Keratinocyte (primary cell): ENCODE measurements at regions not wholly inside any gene's neighbourhood (a gene's known extent, or its start where the extent isn't known, plus 50 kb on each side); places are given as distances from the start of the nearest gene placed in this dataset.

Source experiments
- DNase-seq: peaks from one replicate; pipeline ENCODE4 v3.0.0-alpha.2; 2011; ENCODE audit warnings: low read depth, missing footprints, low spot score
- FAIRE-seq: peaks from 2 replicates; lab custom pipeline; 2011; peaks lifted over from hg19 to GRCh38; lab: Jason Lieb, UNC
- H2AFZ ChIP-seq: 2 replicates; pipeline ENCODE4 v1.6.0; 2012; ENCODE audit warnings: low read length, control low read depth, inconsistent platforms; ENCODE audit not compliant: control insufficient read depth
- H3K27ac ChIP-seq: 2 replicates; pipeline ENCODE4 v1.5.1; 2011; ENCODE audit warnings: low read length; ENCODE audit not compliant: control insufficient read depth, insufficient read depth
- H3K27me3 ChIP-seq: 3 replicates; pipeline ENCODE4 v1.6.0; 2011; ENCODE audit warnings: low read length; ENCODE audit not compliant: control insufficient read depth, insufficient read depth; ENCODE audit errors: extremely low read depth
- H3K36me3 ChIP-seq, 2 experiments: 2 replicates in 1 of 2; 3 replicates in 1 of 2; pipeline ENCODE4 v1.5.1; 2011; ENCODE audit warnings: low read length in 2 of 2, mild to moderate bottlenecking in 1 of 2; ENCODE audit not compliant: control insufficient read depth in 2 of 2, insufficient read depth in 2 of 2; ENCODE audit errors: extremely low read depth in 1 of 2
- H3K4me1 ChIP-seq: 3 replicates; pipeline ENCODE4 v1.5.1; 2011; ENCODE audit warnings: low read length; ENCODE audit not compliant: control insufficient read depth, insufficient read depth; ENCODE audit errors: extremely low read depth
- H3K4me2 ChIP-seq: 3 replicates; pipeline ENCODE4 v1.6.0; 2011; ENCODE audit warnings: low read depth, low read length; ENCODE audit not compliant: control insufficient read depth, insufficient read depth; ENCODE audit errors: extremely low read depth
- H3K4me3 ChIP-seq, 3 experiments: fragments of 200-600 bp in 1 of 3; sonication (generic) in 1 of 3; 2 replicates in 2 of 3; 3 replicates in 1 of 3; pipeline ENCODE4 v1.5.1; 2011 to 2016; ENCODE audit warnings: low read length in 3 of 3, mild to moderate bottlenecking in 3 of 3, control low read depth in 2 of 3, inconsistent platforms in 1 of 3, low read depth in 1 of 3, mixed read lengths in 1 of 3, mixed run types in 1 of 3, moderate library complexity in 1 of 3; ENCODE audit not compliant: control insufficient read depth in 2 of 3, insufficient read depth in 2 of 3; ENCODE audit errors: extremely low read depth in 1 of 3
- H3K79me2 ChIP-seq: 2 replicates; pipeline ENCODE4 v1.6.0; 2012; ENCODE audit warnings: low read length; ENCODE audit not compliant: control insufficient read depth, insufficient read depth
- H3K9ac ChIP-seq: 3 replicates; pipeline ENCODE4 v1.6.0; 2011; ENCODE audit warnings: low read length; ENCODE audit not compliant: control insufficient read depth, insufficient read depth; ENCODE audit errors: extremely low read depth
- H3K9me1 ChIP-seq: 3 replicates; pipeline ENCODE4 v1.6.0; 2011; ENCODE audit warnings: low read length; ENCODE audit not compliant: control insufficient read depth, insufficient read depth; ENCODE audit errors: extremely low read depth
- H3K9me3 ChIP-seq: 2 replicates; pipeline ENCODE4 v1.5.1; 2012; ENCODE audit warnings: low read depth, low read length; ENCODE audit not compliant: control insufficient read depth
- H4K20me1 ChIP-seq: 3 replicates; pipeline ENCODE4 v1.6.0; 2011; ENCODE audit warnings: low read length; ENCODE audit not compliant: control insufficient read depth, insufficient read depth; ENCODE audit errors: extremely low read depth
- EZH2 ChIP-seq: IDR thresholded peaks from one replicate; pipeline ENCODE4 v1.6.1; 2012; ENCODE audit warnings: inconsistent platforms, mild to moderate bottlenecking, low read length, moderate library complexity
- dilution Hi-C: fragments of 300-500 bp; cut with MboI; formaldehyde crosslinking; loops from one replicate; pipeline ENCODE4 v1.7.0; 2020; ENCODE audit warnings: low sequenced_read_pairs; ENCODE audit not compliant: extremely low pct_ligation_motif_present
- TF ChIP-seq, protein P1 (sequence below), 3 experiments: IDR thresholded peaks in 1 of 3; conservative IDR thresholded peaks in 1 of 3; optimal IDR thresholded peaks in 1 of 3; 2 replicates in 2 of 3; 3 replicates in 1 of 3; pipeline versions ENCODE3 to v1.5.1; 2011; ENCODE audit warnings: low read length in 3 of 3, mild to moderate bottlenecking in 3 of 3, moderate library complexity in 2 of 3, control low read depth in 1 of 3, inconsistent platforms in 1 of 3; ENCODE audit not compliant: insufficient read depth in 2 of 3; ENCODE audit errors: extremely low read depth in 1 of 3

DNA sequence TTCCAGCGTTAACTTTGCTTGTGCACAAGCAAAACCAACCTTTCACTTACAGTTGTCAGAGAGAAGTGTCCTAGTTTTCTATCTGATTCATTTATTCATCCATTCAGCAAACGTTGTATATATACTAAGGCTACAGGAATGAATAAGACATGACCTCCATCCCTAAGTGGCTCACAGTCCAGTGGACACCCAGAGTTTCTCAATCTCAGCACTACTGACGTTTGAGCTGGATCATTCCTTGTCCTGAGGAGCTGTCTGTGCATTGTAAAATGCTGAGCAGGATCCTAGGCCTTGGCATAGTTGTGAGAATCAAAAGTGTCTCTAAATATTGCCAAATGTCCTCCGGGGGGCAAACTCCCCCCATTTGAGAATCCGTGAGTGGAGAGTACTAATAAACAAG lies 166.7 kb upstream of the PRKCQ start:
- no peak for TF ChIP-seq EZH2
- TF ChIP-seq, protein P1, sequence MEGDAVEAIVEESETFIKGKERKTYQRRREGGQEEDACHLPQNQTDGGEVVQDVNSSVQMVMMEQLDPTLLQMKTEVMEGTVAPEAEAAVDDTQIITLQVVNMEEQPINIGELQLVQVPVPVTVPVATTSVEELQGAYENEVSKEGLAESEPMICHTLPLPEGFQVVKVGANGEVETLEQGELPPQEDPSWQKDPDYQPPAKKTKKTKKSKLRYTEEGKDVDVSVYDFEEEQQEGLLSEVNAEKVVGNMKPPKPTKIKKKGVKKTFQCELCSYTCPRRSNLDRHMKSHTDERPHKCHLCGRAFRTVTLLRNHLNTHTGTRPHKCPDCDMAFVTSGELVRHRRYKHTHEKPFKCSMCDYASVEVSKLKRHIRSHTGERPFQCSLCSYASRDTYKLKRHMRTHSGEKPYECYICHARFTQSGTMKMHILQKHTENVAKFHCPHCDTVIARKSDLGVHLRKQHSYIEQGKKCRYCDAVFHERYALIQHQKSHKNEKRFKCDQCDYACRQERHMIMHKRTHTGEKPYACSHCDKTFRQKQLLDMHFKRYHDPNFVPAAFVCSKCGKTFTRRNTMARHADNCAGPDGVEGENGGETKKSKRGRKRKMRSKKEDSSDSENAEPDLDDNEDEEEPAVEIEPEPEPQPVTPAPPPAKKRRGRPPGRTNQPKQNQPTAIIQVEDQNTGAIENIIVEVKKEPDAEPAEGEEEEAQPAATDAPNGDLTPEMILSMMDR (optimal IDR thresholded peaks at IDR 0.05 in 1 of 3, IDR thresholded peaks at IDR 0.05 in 1 of 3, conservative IDR thresholded peaks at IDR 0.05 in 1 of 3; ENCODE audit: extremely low read depth in 1 of 3, insufficient read depth in 2 of 3, low read length in 3 of 3) = no peak
- Histone ChIP-seq H3K79me2 (peaks cover 4% of the 10 kb centered on the region), H3K4me1 (peaks cover 21% of the 10 kb centered on the region), H2AFZ (no peak overlapping the region), H3K4me2 (no peak overlapping the region), H3K9me1 (no peaks in the 10 kb centered on the region), H3K36me3 (peaks cover 0 to 1% of the 10 kb centered on the region in 2 experiments), H3K9ac (no peak overlapping the region), H4K20me1 (no peaks in the 10 kb centered on the region), H3K9me3 (no peaks in the 10 kb centered on the region), H3K4me3 (no peak overlapping the region), H3K27ac (no peak overlapping the region), H3K27me3 (no peaks in the 10 kb centered on the region)
- dilution Hi-C loops = no loop called here
- FAIRE-seq (no peak), DNase-seq (no peak)

DNA sequence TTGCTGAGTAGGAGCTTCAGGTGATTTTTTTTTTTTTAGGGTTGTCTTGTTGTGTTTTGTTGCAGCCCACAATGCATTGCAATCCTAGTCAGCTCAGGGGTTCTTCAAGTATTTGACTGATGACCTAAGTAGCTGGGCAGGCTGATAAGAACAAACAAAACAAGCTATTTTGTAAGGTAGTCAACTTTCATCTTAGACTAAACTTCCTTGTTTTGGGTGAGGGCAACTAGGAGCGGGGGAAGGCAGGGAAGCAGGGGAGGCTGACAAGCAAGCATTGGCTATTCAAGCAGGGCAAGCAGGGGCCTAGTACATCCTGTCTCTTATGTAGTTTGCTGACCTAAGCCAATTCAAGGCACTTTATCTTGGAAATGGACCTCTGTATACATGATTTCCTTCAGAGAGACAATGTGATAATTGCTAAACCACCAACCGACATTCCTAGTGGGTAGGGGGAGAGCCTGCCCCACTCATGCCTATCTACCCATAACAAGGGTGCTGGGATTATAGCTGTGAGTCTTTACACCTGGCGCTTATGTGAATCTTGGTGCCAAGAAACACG lies 163.3 kb upstream of the PRKCQ start:
- Histone ChIP-seq H3K9ac (no peak overlapping the region), H3K9me1 (no peaks in the 10 kb centered on the region), H3K79me2 (peaks cover 23% of the 10 kb centered on the region), H3K4me2 (no peak overlapping the region), H3K4me1 (peaks cover 36% of the 10 kb centered on the region), H3K9me3 (no peaks in the 10 kb centered on the region), H3K4me3 (no peak overlapping the region), H3K27ac (no peak overlapping the region), H4K20me1 (no peaks in the 10 kb centered on the region), H2AFZ (no peak overlapping the region), H3K36me3 (peaks cover 1 to 3% of the 10 kb centered on the region in 2 experiments), H3K27me3 (no peaks in the 10 kb centered on the region)
- TF ChIP-seq, protein P1 (optimal IDR thresholded peaks at IDR 0.05 in 1 of 3, IDR thresholded peaks at IDR 0.05 in 1 of 3, conservative IDR thresholded peaks at IDR 0.05 in 1 of 3; ENCODE audit: extremely low read depth in 1 of 3, insufficient read depth in 2 of 3, low read length in 3 of 3) = no peak
- no peak for TF ChIP-seq EZH2
- dilution Hi-C loops = no loop called here
- DNase-seq (no peak), FAIRE-seq (no peak)
